CD4-positive, alpha-beta T cell treated with Interleukin-6 at 100 ng/mL for 8 hours (primary cell): ENCODE measurements at regions not wholly inside any gene's neighbourhood (a gene's known extent, or its start where the extent isn't known, plus 50 kb on each side); places are given as distances from the start of the nearest gene placed in this dataset.

Source experiments
- DNase-seq: peaks from one replicate; pipeline ENCODE4 v3.0.0-alpha.2; 2020; ENCODE audit warnings: mixed read lengths, low spot score

DNA sequence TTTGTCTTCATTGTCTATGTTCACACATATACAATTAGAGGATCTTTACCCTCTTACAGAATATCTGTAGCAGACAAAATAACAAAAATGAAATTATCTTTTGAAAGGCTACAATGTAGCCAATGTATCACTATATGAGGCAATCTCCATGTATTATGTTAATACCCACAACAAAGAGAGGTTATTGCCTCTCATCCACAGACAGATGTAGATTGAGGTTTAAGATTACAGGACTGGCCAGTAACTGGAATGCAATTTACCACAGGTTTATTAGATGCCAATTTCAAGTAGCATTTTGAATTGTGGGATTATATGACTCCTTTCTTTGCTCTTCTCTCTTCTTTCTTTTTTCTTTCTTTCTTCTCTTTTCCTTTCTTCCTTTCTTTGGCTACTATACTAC lies 242.6 kb downstream of the ANKRD50 start:
- no peak for DNase-seq

DNA sequence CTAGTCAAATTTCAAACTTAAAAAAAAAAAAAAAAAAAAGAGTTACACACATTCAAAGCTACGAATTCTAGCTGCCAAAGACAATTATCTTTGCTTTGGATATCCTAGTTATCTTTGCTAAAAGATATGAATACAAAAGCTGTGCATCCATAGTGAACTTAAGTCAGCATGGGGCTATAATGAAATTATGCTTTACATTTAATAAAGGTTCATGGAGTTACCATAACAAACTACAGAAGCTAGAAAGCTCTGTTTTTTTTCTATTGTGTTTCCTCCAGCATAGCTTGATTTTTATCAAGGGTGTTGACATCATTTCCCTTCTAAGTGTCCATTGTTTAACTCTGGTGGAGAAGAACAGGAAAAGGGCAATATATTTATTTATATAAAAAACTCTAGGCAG lies 234.1 kb downstream of the ANKRD50 start:
- no peak for DNase-seq

DNA sequence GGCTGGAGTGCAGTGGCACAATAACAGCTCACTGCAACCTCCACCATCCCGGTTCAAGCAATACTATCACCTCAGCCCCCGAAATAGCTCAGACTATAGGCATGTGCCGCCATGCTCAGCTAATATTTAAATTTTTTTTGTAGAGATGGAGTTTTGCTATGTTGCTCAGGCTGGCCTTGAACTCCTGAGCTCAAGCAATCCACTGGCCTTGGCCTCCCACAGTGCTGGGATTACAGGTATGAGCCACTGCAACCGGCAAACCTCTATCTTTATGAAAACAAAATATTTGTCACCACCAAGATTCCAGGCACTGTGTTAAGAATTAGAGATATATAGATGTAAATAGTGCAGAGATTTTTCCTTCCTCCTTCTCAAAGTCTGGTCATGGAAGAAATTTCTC lies 232.5 kb downstream of the ANKRD50 start:
- DNase-seq, result no peak

DNA sequence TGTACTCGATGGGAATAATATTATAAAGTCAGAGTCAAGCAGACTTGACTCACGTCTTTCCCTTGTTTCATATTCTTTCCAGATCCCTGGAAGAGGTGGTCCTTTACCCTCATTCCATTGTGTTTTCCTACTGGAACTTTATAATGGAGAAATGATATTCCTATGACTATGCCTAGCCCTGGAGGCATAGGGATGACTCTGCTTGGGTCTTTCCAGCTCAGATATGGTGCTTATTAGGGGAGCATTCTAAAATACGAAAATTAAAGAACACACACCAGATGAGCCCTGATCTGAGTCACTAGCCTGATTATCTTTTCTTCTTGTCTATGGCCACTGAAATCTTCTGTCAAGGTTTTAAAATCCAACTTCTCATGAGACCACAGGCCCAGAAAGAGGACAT lies 231.4 kb downstream of the ANKRD50 start:
- no peak for DNase-seq

DNA sequence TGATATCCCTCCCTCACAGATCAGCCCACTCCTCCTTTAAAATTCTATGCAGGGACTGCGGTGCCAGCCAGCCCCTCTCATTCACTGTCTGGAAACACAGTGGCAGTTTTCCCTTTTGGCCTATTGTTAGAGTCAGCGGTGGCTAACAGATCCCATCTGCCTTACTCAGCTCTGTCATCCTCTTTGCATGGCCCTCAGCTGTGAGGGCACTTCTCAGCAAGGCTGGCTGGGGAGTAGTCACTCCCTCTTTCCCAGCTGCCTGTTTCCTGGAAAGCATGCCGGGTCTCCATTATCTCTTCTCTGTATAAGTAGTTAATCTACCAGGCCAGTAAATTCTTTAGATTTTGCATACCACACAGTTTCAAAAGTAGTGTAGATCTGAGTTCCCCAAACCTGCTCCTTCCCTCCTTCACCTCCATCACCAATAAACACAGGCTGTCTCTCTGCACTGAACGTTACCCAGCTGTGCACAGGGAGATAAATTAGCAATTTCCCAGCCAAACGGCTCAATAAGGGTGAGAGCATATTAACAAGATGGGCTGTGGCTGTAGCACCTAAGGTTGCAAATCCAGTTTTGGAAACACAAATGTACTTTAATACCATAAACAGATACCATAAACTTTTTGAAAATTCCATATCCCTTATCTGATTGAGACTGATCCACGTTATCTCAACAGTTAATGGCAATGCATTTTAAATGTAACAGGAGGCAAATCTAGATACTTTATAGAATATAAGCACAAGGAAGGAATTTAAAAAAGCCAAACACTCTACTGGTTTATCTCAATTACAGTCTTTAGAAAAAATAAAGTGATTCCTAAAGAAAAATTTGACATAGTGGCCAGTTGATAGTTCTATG lies 229.3 kb downstream of the ANKRD50 start:
- DNase-seq, result no peak

DNA sequence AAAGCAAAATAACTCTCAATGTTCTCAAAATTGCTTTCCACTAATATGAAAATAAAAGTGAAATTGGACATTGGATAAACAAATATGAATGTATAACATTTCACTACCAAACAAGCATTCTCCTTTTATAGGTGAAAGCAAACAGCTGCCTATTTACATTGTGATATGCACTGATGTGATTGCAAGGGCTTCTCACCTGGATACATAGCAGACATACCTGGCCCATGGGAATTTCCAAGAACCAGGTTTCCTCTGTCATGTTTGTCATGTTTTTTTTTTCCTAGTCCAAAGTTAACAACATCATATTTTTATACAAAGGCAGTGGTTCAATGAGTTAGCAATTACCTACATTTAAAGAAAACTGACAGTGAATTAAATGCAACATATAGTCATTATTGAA lies 228.5 kb downstream of the ANKRD50 start:
- no peak for DNase-seq

DNA sequence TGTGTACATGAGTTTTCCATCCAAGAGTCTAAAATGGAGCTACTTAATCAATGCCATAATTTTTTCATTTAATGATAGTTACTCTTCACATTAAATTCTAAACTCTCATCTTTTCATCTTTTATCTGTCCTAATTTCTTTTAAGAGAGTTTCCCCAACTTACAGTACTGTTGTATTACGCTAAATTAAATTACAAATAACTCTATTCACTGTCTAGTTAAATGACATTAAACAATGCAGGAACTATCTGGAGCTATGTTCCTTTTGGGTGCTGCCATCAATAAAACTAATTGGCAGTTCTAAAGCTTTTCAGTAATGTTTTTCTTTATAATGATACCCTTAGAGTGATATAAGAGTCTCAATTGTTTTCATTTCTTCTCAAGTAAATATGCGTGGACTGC lies 227.6 kb downstream of the ANKRD50 start:
- no peak for DNase-seq

DNA sequence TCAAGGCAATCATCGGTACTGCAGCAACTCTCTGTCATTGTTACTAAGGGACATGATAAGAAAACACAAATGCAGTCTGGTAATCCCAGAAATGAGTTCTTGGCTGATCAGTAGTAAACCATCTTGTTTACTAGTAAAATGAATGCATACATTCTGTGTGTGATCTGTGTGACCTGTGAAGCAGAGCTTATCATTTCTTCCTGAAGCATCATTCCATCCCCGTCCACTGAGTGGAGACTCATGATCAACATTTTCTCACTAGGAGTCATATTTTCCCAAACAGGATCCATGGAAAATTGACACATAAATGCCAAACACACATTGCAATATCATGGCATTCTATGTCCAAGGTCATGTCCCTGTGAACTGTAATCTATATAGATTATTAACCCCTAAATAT lies 226.1 kb downstream of the ANKRD50 start:
- no peak for DNase-seq

DNA sequence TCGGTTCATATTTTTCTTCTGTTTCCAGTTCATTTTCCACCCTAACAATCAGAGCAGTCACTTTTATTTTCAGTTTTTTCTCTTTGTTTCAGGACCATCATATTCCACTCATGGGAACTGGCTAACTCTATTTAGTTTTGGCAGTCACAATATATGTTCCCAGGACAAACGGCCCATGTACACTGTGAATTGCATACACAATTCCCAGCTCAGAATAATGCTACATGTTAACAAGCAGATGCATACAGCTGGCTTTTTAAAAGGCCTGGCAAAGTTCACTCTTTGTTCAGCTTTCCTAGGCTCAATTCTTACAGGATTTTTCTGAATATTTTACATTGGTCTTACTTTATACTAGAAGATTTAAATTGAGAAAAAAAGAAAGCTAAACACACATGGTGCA lies 224.9 kb downstream of the ANKRD50 start:
- DNase-seq, result no peak

DNA sequence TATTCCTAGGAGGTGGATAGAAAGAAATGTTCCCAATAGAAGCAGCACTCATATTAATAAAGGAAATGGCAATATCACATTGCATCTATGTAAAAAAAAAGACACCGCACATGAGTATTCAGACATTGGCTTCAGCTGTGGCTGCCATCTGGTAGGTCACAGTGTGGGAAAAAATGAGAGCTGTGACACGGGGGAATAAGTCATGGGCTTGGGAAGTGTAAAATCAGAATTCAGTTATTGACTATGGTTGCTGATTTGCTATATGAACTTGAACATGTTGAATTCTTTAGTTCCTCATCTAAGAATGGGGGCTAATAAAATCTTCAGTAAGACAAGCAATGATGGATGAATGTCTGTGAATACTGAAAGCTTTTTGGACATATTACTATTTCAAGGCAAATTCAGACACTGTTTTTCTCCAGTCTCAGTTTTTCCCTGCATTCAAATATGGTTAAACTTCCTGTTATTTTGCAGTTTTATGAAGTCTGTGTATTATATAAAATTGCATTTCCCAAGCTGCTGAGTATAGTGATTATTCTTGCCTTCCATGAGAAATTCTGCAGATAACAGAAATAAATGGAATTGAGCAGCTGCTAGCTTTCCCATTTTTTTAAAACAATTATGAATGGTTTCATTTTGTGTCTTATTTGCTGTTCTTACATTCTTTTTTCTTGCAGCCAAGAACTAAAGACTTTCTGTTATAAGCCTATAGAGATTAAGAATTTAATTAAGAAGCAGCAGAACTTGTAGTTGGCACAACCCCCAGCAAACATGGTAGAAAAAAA lies 221.0 kb downstream of the ANKRD50 start:
- DNase-seq, result no peak

DNA sequence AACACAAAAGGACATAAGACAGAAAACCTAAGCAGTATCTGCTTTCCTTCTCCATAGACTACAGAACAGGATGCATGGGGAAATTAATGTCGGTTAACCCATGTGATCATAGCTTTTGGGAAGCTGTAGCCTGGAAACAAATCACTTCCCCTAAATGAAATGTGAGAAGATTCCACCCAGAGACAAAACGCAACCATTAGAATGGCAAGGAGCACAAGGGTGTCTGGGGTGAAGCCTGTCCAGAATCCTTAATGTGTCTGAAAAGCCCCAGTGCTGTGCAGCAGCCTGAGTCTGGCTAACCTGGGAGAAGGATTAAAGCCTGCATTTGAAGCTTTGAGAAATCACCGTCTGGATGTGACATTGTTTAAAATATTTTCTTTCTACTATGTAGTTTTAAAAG lies 213.3 kb downstream of the ANKRD50 start:
- no peak for DNase-seq

DNA sequence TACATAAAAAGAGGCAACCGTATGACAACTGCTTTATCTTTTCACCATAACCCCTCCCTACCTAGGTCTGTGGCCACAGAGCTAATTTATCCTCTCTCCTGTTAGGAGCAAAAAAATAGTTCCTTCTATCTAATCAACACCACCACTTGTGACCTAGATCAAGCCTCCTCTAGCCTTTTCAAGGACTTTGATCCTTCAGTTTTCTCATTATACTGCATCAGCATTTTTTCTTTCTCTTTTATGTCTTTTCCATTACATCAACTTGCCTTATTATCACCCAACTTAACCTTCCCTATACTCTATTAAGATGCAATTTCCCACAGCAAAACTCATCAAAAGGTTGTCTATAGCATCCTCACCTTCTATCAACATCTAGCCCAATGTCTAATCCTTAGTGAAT lies 211.0 kb downstream of the ANKRD50 start:
- no peak for DNase-seq

DNA sequence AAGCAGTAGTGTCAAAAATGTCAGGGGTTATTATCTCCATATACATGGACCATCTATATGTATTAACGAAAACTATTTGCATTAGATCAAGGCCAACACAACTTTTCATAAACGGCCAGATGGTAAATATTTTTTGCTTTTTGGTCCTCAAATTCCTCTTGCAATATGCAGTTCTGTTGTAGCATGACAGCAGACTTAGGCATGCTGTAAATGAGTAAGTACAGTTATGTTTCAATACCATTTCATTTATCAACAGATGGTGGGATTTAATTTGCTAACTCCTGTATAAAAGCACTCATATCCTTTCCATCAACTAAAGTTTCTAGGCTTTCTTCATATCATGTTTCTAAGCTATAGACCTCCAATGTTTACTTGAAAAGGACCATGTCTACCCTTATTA lies 208.1 kb downstream of the ANKRD50 start:
- no peak for DNase-seq

DNA sequence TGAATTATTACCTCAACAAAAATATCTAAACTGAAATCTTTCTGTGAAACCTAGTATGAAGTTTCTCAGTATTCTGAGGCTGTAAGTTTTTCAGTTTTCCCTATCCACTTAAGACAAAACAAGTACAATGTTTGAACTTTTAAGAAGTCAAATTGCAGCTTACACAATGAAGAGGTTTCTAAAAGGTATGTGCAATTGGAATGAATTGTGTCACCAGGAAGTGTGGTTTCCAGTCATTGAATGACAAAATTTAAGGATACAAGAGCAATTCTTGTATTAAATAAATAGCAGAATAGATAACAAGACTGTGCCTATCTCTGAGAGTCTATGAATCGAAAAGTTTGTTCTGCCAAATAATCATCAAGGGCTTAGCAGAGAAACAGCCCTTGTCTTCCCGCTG lies 207.3 kb downstream of the ANKRD50 start:
- no peak for DNase-seq

DNA sequence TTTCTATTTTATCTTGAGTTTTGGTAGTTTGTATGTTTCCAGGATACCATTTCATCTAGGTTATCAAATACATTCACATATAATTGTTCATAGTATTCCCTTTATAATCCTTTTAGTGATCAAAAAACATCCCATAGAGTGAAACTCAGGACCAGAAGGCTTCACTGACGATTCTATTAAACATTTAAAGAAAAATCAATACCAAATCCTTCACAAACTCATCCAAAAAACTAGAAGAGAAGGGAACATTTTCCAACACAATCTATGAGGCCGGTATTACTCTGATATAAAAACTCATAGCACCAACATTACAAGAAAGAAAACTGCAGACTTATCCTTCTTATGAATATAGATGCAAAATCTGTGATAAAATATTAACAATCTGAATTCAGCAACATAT lies 203.4 kb downstream of the ANKRD50 start:
- no peak for DNase-seq

DNA sequence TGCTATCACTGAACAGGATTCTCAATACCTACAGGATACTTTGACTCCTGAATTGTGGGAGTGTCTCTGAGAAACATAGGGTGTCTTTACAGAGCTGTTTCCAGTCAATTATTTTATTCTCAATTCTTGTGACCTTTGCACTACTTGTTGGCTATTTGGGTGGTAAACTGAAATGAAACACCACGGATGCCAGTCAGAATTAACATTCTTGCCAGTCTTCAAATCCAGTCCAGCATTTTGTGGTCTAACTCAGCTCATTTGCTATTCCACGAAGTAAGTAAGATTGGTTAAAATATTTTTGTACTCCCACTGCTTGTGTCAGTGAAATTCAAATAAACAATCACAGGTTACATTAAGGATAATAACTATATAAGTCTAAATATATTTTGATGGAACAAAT lies 197.9 kb downstream of the ANKRD50 start:
- no peak for DNase-seq

DNA sequence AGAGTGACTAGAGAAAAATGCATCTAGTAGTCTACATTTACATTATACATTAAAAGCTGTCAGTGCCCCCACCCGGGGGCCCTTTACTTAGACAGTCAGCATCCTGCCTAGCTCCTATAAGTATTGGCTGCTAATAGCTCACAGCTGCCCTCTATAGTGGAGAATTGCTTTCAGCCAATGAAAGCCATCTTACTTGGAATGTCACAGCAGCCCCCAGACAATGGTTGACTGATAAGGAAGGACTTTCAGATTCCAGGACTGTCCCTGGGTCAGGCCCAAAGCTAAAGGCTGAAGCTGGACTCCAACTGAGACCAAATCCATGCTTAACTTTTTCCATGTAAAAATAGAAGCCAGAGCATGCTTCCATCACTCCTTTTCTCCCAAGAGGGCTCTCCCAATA lies 196.9 kb downstream of the ANKRD50 start:
- no peak for DNase-seq

DNA sequence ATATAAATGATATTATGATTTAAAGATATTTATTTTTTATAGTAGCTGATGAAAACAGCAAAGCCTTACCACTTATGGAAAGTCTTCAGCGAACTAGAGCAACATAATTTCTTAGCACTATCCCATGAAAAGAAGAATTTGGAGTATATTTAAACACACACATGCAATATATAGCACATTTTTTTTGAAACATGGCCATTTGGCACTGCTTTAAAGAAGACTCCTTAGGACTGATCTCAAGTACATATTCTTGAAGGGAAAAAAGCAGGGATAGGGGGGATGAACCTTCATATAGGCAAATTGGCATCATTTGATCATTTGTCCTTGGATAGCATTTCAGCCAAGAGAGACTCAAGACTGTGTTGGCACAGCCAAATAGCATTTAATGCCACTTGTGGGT lies 193.3 kb downstream of the ANKRD50 start:
- no peak for DNase-seq

DNA sequence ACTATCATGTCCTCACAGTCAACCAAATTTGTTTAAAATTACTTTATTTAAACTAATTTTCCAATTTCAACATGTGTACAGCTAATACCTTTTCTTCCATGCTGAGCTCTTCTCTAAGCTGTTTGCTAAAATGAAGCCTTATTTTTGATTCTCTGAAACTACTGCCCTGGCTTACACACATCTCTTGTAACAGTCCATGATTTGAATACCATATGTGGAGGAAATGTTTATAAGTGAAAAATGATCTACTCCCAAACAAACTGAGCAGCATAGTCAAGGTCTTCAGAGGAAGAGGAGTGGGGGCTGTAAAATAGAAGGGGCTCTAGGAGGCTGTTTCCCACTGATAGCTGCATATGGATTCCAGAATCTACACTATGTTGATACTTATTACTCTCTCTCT lies 188.7 kb downstream of the ANKRD50 start:
- DNase-seq, result no peak

DNA sequence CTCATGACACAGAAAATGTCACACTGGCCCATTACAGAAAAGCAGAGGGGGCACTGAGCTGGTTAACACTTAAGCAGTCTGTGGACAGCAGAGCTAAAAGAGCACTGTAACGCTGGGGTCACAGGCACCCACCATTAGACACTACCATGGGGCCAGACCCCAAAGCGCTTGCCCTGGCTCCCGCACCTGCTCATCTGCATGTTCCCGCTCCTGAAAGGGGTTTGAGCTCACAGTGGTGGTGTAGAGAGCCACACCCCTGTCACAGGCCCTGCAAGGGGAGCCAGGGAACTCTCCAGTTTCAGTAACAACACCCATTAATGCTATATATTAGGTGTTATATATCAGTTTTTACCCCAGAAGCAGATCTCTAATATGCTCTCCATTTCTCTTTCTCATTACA lies 187.0 kb downstream of the ANKRD50 start:
- no peak for DNase-seq

DNA sequence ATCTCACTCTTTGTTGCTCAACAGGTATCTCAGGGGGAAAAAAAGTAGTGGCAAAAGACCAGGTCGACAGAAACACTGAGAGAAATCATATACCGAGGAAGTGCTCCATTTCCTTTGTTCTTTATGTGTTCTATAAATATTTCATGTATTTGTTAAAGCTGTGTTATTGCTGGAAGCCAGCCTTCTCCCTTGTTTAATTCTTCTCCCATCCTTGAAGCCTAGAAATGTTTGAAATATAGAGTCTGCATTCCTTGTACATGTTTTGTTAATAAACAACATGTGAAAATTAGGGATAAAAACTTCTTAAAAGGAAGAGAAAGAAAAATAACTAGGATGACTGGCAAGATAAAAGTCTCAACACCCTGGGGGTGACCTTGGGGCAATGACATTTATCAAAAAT lies 186.2 kb downstream of the ANKRD50 start:
- no peak for DNase-seq

DNA sequence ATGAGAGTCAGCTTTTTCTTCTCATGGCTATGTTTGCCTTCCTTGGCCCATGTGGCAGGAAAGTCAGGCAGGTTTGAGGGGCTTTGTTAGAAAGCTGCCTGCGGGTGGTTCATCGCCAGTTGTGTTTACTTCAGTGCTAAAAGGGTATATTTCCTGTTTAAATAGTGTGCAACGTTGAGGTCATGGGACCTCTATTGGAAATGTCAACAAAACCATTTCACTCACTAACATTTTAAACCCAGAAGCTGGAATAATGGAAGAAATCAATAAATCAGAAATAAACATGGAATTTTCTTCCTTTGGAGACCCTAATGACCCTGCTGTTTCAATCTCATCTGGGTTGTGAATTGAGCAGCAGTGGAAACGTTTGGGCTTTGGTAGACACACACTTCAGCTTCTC lies 185.8 kb downstream of the ANKRD50 start:
- DNase-seq, result no peak

DNA sequence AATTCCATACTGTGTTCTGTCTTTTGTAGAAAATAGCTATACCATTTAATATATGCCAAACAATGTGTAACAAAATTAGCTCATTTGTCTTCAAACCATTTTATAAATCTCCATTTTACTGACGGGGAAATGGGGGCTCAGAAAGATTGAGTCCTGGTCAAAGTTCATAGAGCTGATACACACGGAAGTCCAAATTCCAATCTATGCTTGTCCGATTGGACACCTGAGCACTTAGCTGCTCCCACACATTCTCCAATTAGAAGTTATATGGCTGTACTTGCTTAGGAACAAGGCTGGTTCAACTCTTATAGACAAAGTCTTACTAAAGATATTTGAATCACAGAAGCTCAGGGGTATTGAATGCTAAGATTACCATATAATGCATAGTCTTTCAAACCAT lies 185.2 kb downstream of the ANKRD50 start:
- DNase-seq, result no peak

DNA sequence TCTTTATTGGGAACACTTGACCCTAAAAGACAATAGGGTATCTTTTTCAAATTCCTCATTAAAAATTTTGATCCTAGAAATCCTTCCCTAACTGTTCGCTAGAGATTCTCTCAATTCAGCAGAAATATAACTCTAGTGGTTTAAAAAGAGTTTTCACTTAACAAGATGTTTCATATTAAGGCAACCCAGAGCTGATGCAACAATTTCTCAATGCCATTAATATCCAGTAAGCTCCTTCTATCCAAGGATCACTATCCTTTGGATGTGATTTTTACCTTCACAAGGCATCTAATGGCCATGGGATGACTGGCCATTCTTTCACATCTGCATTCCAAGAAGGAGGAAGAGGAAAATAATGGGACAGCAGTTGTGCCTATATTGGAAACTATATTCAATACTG lies 183.4 kb downstream of the ANKRD50 start:
- no peak for DNase-seq
